Spleen (tissue), 7 donors: ENCODE measurements at regions not wholly inside any gene's neighbourhood (a gene's known extent, or its start where the extent isn't known, plus 50 kb on each side); places are given as distances from the start of the nearest gene placed in this dataset.

Source experiments
- POLR2A ChIP-seq, 3 donors: fragments of 450-650 bp; IDR thresholded peaks; one replicate each; pipeline ENCODE4 v1.5.1; 2017; ENCODE audit warnings: antibody characterized with exemption in 3 of 3, mild to moderate bottlenecking in 1 of 3
- POLR2AphosphoS5 ChIP-seq, 3 donors: sonication (generic); formaldehyde crosslinking; IDR thresholded peaks; one replicate each; pipeline ENCODE4 v1.5.1; 2017; ENCODE audit warnings: antibody characterized with exemption in 3 of 3
- TF ChIP-seq, protein P1 (sequence below), 11 experiments: fragments of 200-600 bp in 7 of 11; fragments of 450-650 bp in 4 of 11; sonication (generic) in 4 of 11; IDR thresholded peaks in 8 of 11; conservative IDR thresholded peaks in 3 of 11; 1 replicate in 7 of 11; 2 replicates in 4 of 11; pipeline versions ENCODE4 v1.4.0 to v1.8.0; 2016 to 2021; ENCODE audit warnings: antibody characterized with exemption in 11 of 11, inconsistent platforms in 4 of 11, mild to moderate bottlenecking in 1 of 11
- donor health status: DM: no; HTN: no; CAD: no; lungs with moderate emphysema.
- donor health status: DM: no; HTN: no; CAD: no.
- donor health status: DM: no; HTN: no; CAD: no.

DNA sequence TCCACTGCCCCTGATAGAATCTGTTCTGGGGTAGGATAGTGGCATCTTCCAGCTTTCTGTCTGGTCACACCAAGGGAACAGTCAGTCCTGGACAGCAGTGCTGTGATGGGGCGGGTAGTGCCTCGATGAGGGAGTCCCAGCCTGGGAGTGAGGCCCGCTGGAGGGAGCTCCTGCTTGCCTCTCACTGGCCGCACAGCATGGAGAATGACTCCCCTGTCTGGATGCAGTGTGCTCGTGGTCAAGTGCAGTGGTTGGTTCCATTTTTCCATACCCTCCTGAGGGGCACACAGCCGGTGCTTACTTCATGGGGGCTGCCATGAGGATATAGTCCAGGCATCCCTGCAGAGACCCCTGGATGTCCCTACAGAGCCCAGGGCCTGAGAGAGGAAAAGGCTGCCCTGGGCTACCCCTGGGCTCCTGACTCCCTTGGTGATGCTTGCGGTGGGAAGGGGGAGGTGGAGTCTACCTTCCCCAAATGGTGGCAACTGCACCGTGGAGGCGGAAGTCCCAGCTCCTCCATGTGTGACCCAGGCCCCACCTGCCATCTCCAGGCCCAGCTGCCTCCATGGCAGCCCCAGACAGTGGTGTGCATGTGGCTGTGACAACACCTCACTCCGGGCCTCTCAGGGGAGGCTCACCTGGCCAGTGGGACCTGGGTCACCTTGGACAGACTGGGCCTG, 212.5 kb downstream of the GLI2 start:
- TF ChIP-seq POLR2A (IDR thresholded peaks at IDR 0.05) (no peak), POLR2AphosphoS5 (IDR thresholded peaks at IDR 0.05) (no peak)
- TF ChIP-seq, protein P1, sequence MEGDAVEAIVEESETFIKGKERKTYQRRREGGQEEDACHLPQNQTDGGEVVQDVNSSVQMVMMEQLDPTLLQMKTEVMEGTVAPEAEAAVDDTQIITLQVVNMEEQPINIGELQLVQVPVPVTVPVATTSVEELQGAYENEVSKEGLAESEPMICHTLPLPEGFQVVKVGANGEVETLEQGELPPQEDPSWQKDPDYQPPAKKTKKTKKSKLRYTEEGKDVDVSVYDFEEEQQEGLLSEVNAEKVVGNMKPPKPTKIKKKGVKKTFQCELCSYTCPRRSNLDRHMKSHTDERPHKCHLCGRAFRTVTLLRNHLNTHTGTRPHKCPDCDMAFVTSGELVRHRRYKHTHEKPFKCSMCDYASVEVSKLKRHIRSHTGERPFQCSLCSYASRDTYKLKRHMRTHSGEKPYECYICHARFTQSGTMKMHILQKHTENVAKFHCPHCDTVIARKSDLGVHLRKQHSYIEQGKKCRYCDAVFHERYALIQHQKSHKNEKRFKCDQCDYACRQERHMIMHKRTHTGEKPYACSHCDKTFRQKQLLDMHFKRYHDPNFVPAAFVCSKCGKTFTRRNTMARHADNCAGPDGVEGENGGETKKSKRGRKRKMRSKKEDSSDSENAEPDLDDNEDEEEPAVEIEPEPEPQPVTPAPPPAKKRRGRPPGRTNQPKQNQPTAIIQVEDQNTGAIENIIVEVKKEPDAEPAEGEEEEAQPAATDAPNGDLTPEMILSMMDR (IDR thresholded peaks at IDR 0.05 in 8 of 11, conservative IDR thresholded peaks at IDR 0.05 in 3 of 11) = no peak
